ENCODE measurements at regions not wholly inside any gene's neighbourhood (a gene's known extent, or its start where the extent isn't known, plus 50 kb on each side); places are given as distances from the start of the nearest gene placed in this dataset.

GRCh38 chr6:170160031-170160627 is 130.7 kb downstream of the DLL1 start:
- TF ChIP-seq CTCF (IDR thresholded peaks at IDR 0.05; ENCODE audit: borderline replicate concordance, extremely low read depth, low read length, poor library complexity, severe bottlenecking) (no peak), EZH2 (IDR thresholded peaks at IDR 0.05; ENCODE audit: borderline replicate concordance, low read depth, low read length, severe bottlenecking) (no peak)

Data from DND-41 (cell line).